GM21367 (cell line): ENCODE measurements at regions not wholly inside any gene's neighbourhood (a gene's known extent, or its start where the extent isn't known, plus 50 kb on each side); places are given as distances from the start of the nearest gene placed in this dataset.

Experiments
- ATAC-seq: cut with Tn5 transposase; IDR thresholded peaks from one replicate; pipeline ENCODE4 v1.9.1; 2021; ENCODE audit not compliant: unreplicated experiment

GRCh38 chr9:129336130-129336528 is 158.1 kb upstream of the IER5L start:
- no peak for ATAC-seq

- ATAC-seq, result no peak
Observed at GRCh38 chr9:129335464-129336129, 157.5 kb upstream of the IER5L start.

GRCh38 chr9:129334105-129334935 is 156.3 kb upstream of the IER5L start:
- ATAC-seq, result no peak

- no peak for ATAC-seq
Observed at GRCh38 chr9:129333617-129334104, 155.6 kb upstream of the IER5L start.

- ATAC-seq, result no peak
Observed at GRCh38 chr9:129332581-129332980, 154.5 kb upstream of the IER5L start.

- ATAC-seq, result no peak
Observed at GRCh38 chr9:129331772-129332500, 153.9 kb upstream of the IER5L start.

- no peak for ATAC-seq
Observed at GRCh38 chr9:129331493-129331765, 153.4 kb upstream of the IER5L start.

- ATAC-seq, result no peak
Observed at GRCh38 chr9:129330711-129331492, 152.8 kb upstream of the IER5L start.

GRCh38 chr9:129328355-129329042 is 150.4 kb upstream of the IER5L start:
- ATAC-seq, result no peak

- ATAC-seq, result no peak
Observed at GRCh38 chr9:129327552-129328328, 149.7 kb upstream of the IER5L start.

- no peak for ATAC-seq
Observed at GRCh38 chr9:129326061-129327005, 148.3 kb upstream of the IER5L start.

GRCh38 chr9:129324808-129325502 is 146.9 kb upstream of the IER5L start:
- no peak for ATAC-seq

GRCh38 chr9:129323999-129324553 is 146.0 kb upstream of the IER5L start:
- no peak for ATAC-seq

GRCh38 chr9:129323376-129323998 is 145.4 kb upstream of the IER5L start:
- ATAC-seq, result no peak

- no peak for ATAC-seq
Observed at GRCh38 chr9:129322641-129323375, 144.7 kb upstream of the IER5L start.

GRCh38 chr9:129322022-129322621 is 144.1 kb upstream of the IER5L start:
- ATAC-seq, result no peak
